ENCODE measurements at regions not wholly inside any gene's neighbourhood (a gene's known extent, or its start where the extent isn't known, plus 50 kb on each side); places are given as distances from the start of the nearest gene placed in this dataset.
"Not testable (repeated sequence)": the region's sequence is repeated elsewhere in the genome, so short reads cannot be mapped to it uniquely, and the experiment has no call there.

GRCh38 chr22:44628835-44629234 lies 73.2 kb upstream of the PRR5 start:
- DNase-seq: no peak

GRCh38 chr22:44628273-44628672 lies 73.7 kb upstream of the PRR5 start:
- DNase-seq: no peak

GRCh38 chr22:44627521-44628139 lies 74.4 kb upstream of the PRR5 start:
- DNase-seq: no peak

DNA sequence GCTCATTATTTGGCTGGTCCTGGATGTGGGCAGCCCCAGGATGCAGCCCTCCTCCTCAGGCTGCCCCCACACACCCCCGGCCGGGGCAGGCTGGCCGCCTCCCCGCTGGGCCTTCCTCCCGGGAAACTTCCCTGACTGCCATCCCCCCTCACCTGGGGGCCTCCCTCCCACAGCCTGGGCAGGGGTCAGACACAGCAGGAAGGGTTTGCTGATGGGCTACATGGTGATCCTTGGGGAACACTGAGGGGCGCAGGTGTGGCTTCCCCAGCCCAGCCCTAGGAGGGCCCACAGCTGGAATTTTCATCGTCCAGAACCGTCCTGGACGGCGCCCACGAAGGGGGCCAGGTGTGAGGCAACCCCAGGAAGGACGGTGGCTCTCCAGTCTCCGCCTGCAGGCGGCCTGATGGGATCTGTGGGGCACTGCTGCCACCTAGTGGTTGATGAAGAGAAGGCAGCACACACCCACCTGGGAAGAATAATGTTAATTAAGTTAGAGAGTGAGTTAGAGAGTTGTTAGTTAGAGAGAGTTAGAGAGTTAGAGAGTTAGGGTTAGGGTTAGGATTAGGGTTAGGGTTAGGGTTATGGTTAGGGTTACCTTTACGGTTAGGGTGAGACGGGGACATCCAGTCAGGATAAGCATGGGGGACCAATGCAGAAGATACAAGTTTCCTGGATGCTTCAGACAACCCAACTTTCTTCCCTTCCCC lies 75.9 kb upstream of the PRR5 start:
- peak; percentile 90 for DNase-seq

GRCh38 chr22:44625421-44625760 lies 76.6 kb upstream of the PRR5 start:
- no peak for DNase-seq

DNA sequence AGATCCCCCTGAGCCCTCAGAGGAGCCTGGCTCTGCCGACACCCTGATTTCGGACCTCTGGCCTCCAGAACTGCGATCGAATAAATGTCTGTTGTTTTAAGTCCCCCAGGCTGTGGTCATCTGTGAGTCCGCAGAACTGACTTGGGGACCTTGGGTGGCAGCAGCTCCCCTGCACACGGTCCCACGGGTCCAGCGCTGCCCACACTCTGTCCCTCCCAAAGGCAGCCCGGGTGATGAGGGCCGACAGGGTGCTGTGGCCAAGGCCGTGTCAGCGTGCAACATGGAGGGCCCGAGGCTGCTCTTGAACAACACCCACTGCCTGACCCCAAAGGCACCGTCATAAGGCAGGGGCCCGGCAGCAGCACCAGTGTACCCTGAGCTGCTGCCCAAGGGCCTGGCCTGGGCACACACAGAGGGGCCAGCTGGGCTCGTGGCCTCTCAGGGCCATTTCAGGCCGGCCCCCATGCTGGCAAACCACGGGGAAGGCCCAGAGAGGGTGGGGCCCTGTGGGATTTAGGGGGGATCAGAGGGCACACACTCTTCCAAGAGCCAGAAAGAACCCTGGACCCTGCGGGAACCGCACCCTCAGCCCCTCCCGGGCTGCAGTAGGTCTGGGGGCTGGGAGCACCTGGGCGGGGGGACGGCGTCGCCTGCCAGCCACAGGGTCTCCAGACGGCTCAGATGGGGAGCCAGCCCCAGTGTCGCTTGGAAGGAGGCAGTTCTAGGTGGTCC lies 77.1 kb upstream of the PRR5 start:
- no peak for DNase-seq

- no peak for DNase-seq
Observed at GRCh38 chr22:44623771-44624510, 78.1 kb upstream of the PRR5 start.

DNA sequence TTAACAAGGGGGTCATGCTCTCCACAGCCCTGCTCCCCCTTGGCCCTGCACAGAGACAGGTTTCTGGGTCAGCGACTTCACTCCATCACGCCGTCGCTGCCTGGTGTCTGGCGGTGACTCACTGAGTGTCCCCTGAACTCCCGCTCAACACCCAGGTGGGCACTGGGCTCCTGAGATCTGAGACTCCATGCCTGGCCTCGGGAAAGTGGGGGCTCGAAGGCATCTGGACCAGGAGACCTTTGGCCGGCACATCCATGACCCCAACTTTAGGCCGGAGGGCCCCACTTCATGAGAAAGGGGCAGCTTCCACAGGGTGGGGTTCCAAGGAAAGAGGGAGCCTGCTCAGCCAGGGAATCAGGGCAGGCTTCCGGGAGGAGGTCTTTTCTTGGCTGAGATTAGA lies 79.3 kb upstream of the PRR5 start:
- no peak for DNase-seq

DNA sequence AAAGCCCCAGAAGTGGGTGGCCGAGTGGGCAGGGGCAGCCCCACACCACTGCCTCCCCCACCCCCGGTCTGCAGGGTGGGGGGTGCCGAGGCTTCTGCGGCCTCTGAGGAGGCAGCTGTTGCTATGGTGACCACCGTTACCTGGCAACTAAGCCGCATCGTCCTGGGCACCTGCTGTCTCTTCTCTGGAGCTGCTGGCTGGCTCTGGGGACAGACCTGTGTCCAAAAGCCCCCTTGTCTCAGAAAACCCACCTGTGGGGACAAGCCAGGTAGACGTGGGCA lies 79.9 kb upstream of the PRR5 start:
- DNase-seq: no peak

DNA sequence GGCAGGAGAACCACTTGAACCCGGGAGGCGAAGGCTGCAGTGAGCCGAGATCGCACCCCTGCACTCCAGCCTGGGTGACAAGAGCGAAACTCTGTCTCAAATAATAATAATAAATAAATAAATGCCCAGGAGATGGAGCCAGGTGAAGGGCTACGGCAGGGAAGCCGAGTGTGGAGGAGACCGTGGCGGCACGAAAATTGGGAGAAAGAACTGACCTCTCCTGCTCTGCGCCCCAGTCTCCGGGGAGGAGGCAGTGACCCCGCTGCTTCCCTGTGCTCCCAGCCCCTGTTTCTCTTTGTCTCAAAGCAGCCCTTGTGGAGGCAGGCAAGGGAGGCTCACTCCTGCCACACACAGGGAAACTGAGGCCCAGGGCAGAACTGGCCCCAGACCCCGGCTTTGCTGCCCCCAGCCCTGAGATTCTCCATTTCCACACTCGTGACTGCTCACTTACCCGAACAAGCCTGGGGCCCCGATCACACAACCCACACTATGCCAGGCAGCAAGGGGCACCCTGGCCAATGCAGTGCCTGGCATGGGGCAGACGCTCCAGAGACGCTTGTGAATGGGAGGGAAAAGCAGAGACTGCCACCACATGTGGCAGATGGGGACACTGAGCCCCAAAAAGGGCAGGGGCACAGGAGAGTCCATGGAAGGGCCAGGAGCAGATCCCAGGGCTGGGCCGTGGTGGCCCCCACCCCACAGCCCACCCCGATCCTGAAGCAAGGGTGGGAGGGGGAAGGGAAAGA lies 80.4 kb upstream of the PRR5 start:
- no peak for DNase-seq

DNA sequence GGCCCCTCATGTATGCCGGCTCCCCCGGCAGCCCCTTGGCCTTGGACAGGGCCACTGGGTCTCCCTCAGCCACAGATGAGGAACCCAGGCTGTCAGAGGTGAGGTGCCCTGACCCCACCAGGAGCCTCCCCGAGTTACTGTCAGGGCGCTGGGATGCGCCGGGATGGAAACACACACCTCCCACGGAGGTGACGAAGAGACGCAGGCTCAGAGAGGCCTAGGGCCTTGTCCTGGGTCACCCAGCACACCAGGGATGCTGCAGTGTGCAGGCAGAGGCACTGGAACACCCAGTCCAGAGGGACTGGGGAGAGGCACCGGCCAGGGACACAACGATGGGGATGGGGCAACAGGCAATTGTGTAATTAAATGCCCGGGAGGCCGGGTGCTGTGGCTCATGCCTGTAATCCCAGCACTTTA lies 81.2 kb upstream of the PRR5 start:
- no peak for DNase-seq

DNA sequence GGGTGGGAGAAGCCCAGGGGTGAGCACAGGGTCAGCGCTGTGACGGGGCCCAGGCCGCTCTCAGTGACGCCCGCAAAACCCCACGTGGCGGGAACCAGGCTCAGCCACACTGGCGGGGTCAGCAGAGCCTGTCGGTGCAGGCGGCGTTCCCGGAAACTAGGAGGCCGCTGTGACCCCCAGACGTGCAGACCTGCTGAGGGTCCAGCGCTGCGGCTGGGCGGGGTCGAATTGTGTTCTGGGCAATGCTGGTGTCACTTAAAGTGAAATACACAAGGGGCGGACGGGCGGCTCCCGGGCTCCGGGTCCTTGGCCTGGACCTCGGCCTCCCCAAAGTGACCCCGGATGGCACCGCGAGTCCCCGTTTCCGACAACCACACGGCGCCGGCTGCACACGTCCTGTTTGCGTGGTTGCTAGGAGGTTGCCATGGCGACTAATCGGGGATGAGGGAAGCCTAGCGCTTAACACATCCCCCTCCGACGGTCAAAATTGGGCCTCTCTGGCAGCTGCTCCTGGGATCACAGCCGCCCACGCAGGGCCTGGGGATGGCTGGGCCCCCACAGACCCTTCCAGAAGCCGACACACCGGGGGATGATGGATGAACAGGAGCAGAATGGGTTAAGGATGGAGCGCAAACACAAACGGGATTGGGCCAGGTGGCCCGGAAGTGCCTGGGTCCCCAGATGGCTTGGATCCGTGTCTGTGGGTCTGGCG lies 81.7 kb upstream of the PRR5 start:
- peak; percentile 88 for DNase-seq

DNA sequence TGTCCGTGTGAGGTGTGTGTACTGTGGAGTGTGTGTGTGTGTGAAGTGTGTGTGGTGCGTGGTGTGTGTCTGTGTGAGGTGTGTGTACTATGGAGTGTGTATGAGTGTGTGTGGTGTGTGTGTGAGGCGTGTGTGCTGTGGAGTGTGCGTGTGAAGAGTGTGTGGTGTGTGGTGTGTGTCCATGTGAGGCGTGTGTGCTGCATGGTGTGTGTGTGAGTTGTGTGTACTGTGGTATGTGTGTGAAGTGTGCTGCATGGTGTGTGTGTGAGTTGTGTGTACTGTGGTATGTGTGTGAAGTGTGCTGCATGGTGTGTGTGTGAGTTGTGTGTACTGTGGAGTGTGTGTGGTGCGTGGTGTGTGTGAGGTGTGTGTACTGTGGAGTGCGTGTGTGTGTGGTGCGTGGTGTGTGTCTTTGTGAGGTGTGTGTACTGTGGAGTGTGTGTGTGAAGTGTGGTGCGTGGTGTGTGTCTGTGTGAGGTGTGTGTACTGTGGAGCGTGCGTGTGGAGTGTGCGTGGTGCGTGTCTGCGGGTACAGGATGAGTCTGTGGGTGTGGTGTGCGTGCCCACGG lies 82.4 kb upstream of the PRR5 start:
- DNase-seq: not testable (repeated sequence)

DNA sequence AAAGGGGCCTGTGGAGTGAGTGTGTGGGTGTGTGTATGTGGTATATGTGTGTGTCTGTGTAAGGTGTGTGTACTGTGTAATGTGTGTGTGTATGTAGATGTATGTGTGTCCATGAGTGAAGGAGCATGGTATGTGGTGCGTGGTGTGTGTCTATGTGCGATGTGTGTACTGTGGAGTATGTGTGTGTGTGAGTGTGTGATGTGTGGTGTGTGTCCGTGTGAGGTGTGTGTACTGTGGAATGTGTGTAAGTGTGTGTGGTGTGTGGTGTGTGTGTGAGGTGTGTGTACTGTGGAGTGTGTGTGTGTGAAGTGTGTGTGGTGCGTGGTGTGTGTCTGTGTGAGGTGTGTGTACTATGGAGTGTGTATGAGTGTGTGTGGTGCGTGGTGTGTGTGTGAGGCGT lies 83.1 kb upstream of the PRR5 start:
- DNase-seq: not testable (repeated sequence)

DNA sequence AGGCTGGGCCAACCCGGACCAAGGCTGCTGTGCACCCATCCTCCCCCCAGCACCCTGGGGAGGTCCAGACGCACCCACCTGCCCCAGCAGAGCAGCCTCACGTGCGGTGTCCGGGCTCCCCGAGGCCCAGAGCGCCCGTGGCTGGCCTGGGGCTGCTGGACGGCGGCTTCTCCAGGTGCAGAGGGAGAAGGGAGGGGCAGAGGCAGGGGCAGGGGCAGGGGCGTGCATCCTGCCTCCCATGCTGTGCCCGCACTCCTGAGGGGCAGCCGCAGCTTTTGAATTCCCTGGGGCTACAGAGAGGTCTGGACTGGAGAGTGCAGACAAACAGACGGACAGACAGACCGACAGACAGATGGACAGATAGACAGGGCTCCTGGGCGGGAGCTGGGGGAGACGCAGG lies 83.6 kb upstream of the PRR5 start:
- DNase-seq: no peak

DNA sequence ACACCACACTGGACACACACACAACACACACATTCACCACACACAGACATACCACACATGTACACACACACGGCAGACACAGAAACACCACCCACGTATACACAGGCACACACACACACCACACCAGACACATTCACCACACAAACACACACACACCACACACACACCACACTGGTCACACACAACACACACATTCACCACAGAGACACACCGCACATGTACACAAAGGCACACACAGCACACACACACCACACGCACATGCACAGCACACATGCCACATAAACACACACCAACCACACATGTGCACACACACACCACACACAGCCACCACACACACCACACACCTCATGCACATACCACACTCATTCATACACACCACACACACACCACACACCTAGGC lies 84.2 kb upstream of the PRR5 start:
- DNase-seq: no peak

GRCh38 chr22:44616882-44617655 lies 84.9 kb upstream of the PRR5 start:
- no peak for DNase-seq

DNA sequence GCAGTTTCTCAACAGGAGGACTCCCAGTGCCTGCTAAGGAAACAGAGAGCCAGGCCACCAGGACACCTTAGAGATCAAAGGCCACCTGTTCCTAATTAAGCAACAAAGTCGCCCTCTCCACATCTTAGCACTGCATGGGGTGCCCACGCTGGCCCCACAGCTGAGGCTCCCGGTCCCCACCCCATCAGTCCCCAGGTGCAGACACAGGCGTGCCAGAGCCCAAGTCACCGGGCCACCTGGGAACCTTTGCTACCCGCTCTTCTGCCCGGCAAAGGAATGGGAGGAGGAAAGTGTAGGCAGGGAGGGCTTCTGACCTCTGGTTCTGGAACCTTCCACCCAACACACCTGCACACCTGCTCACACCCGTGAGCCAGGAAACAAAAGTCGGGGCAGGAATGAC lies 85.5 kb upstream of the PRR5 start:
- DNase-seq: no peak

DNA sequence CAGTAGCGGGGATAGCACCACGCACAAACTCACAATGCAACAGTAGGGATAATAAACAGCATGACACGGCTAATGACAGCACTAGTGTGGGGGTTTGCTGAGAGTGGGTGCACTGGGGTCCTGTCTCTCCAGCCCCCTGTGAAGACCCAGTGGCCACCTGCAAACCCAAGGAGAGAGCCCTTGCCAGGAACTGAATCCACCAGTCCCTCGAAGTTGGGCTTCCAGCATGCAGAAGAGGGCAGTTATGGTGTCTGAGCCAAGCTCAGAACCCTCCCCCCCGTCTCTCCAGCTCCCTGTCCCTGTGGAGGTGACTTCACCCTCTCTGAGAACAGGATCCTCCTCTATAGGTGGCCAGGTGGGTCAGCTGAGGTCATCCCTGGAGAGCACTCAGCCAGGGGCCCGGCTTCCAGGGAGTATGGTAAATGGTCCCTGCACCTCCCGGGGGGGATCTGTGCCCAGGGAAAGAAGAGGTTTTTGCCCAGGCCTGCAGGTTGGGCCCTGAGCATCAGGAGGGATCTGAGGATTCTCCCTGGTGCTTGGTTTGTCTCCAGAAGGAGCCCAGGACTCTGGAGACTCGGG lies 86.3 kb upstream of the PRR5 start:
- DNase-seq: no peak

DNA sequence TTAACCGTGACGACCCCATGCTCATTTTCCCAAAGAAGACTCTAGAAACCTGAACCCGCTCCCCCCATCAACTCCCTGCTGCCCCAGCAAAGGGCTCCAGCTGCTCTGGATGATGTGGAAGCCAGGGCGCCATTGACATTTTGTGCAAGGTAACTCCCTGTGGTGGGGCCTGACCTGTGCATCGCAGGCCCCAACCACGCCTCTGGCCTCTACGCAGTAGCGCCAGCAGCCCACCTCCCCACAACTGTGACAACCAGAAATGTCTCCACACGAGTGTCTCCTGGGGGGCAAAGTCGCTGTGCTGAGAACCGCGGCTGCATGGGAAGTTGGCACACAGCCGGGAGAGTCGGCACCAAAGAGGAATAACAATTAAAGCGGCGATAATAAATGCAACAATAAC lies 86.9 kb upstream of the PRR5 start:
- no peak for DNase-seq

GRCh38 chr22:44613196-44613595 lies 88.8 kb upstream of the PRR5 start:
- DNase-seq: no peak

All from activated CD8-positive, alpha-beta memory T cell treated with anti-CD3 and anti-CD28 coated beads, Interleukin-2, amount 50 U/mL, for 48 hours (primary cell).